Mucosa of stomach (tissue), 1 donor: ENCODE measurements at regions not wholly inside any gene's neighbourhood (a gene's known extent, or its start where the extent isn't known, plus 50 kb on each side); places are given as distances from the start of the nearest gene placed in this dataset.

Source experiments
- H3K27me3 ChIP-seq: one replicate; pipeline ENCODE4 v1.7.0; 2013; ENCODE audit warnings: mild to moderate bottlenecking, low read length; ENCODE audit not compliant: control insufficient read depth, insufficient read depth
- H3K36me3 ChIP-seq: one replicate; pipeline ENCODE4 v1.7.0; 2013; ENCODE audit warnings: low read length; ENCODE audit not compliant: control insufficient read depth, insufficient read depth
- H3K4me1 ChIP-seq: one replicate; pipeline ENCODE4 v1.7.0; 2013; ENCODE audit warnings: mild to moderate bottlenecking, low read length; ENCODE audit not compliant: control insufficient read depth, insufficient read depth
- H3K4me3 ChIP-seq: one replicate; pipeline ENCODE4 v1.7.0; 2013; ENCODE audit warnings: low read length
- H3K9ac ChIP-seq: one replicate; pipeline ENCODE4 v1.7.0; 2013; ENCODE audit warnings: mild to moderate bottlenecking, low read length, moderate library complexity
- H3K9me3 ChIP-seq: one replicate; pipeline ENCODE4 v1.7.0; 2013; ENCODE audit warnings: mild to moderate bottlenecking, low read length, moderate library complexity; ENCODE audit not compliant: control insufficient read depth
- donor health status: Pancreatic carcinoma.

DNA sequence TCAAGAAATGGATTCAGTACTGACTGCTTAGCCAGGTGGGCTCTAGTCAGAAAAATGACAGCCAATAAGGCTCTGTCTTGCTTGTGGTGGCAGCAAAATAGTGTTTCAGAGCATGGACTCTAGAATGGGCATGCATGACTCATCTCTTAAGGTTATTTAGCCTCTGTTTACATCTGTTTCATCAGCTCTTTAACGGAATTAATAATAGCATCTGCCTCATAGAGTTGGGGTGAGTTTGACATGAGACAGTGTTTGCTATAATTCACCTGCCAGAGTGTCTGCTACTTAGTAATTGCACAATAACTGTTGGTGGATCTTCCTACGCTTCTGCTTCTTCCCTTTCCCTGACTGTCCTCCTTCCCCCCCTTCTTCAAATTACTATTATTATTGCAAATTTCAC, 350.4 kb upstream of the SEMA6D start:
- H3K9ac ChIP-seq: no peak overlapping the region
- H3K27me3 ChIP-seq: no peaks in the 10 kb centered on the region
- no peaks in the 10 kb centered on the region for H3K36me3 ChIP-seq
- no peaks in the 10 kb centered on the region for H3K4me1 ChIP-seq
- H3K9me3 ChIP-seq: no peaks in the 10 kb centered on the region
- H3K4me3 ChIP-seq: no peak overlapping the region

DNA sequence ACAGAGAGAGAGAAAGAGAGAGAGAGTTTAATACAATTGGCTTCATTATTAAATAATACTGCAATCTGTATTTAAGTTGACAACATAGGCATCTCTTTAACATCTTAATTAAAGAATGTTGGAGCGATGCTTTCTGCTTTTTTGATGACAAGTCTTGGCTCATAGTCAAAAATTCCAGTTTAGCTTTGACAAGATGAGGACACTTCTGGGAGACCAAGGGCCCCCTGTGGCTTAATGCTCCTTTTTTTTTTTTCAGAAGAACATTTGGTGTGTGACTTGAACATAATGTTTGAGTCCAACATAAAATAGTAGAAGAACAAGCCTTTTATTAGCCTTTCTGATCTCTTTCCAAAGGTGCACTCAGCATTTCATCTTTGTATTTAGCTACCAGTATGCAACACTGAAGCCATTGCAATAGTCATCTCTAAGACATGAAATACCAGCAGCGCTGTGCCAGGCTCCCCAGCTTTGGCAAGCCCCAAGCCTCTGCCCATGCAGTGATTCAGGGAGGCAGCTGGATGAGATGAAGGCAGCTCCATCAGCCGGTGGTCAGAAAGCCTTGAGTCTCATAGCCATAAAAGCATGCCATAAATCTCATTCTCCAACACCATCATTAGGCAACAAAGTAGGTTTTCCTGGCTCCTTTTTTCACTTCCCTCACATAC, 349.4 kb upstream of the SEMA6D start:
- H3K9ac ChIP-seq: no peak overlapping the region
- no peaks in the 10 kb centered on the region for H3K27me3 ChIP-seq
- H3K4me3 ChIP-seq: no peak overlapping the region
- H3K36me3 ChIP-seq: no peaks in the 10 kb centered on the region
- no peaks in the 10 kb centered on the region for H3K9me3 ChIP-seq
- no peaks in the 10 kb centered on the region for H3K4me1 ChIP-seq

- no peak overlapping the region for H3K9ac ChIP-seq
- no peaks in the 10 kb centered on the region for H3K36me3 ChIP-seq
- no peaks in the 10 kb centered on the region for H3K4me1 ChIP-seq
- H3K9me3 ChIP-seq: no peaks in the 10 kb centered on the region
- H3K27me3 ChIP-seq: no peaks in the 10 kb centered on the region
- no peak overlapping the region for H3K4me3 ChIP-seq
Observed at GRCh38 chr15:47371939-47372338, 345.4 kb upstream of the SEMA6D start.

DNA sequence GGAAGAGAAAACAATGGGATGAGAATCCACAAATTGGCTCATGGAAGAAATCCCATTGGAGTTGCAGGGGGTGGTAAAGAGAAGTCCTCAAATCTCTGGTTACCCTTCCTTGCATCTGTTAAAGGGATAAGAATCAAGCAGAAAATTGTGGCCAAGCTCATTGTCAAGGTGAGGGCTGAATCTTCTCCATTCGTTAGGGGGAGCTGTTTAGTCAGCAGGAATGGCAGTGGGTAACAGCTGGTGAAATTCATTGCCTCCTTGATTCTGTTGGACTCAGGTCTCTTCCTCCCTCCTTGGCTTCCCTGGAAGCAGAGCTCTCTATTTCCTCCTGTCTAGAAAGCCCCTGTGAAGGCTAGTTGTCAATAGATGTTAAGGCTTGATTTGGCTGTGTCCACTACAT, 343.1 kb upstream of the SEMA6D start:
- Histone ChIP-seq H3K27me3 (no peaks in the 10 kb centered on the region), H3K4me3 (no peak overlapping the region), H3K36me3 (no peaks in the 10 kb centered on the region), H3K9me3 (no peaks in the 10 kb centered on the region), H3K4me1 (no peaks in the 10 kb centered on the region), H3K9ac (no peak overlapping the region)

DNA sequence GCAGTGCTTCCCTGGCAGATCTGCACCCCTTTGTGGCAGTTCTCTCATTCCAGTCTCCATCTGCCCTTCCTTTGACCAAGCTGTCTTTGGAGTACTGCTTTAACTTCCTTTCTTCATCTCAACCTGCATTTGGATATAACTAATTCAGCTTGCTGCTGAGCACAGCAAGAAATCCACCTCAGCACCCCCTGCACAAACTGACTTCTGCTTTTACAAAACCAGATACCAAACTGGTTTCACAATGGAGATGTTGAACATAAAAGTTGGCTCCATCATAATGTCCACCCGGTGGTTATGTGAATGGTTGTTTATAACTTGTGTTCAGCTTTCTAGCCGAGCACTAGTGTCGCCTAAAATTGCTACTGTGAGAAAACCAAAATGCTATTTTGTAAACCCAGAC, 341.1 kb upstream of the SEMA6D start:
- H3K4me3 ChIP-seq: no peak overlapping the region
- H3K9me3 ChIP-seq: no peaks in the 10 kb centered on the region
- no peaks in the 10 kb centered on the region for H3K27me3 ChIP-seq
- no peaks in the 10 kb centered on the region for H3K4me1 ChIP-seq
- H3K9ac ChIP-seq: no peak overlapping the region
- H3K36me3 ChIP-seq: no peaks in the 10 kb centered on the region

DNA sequence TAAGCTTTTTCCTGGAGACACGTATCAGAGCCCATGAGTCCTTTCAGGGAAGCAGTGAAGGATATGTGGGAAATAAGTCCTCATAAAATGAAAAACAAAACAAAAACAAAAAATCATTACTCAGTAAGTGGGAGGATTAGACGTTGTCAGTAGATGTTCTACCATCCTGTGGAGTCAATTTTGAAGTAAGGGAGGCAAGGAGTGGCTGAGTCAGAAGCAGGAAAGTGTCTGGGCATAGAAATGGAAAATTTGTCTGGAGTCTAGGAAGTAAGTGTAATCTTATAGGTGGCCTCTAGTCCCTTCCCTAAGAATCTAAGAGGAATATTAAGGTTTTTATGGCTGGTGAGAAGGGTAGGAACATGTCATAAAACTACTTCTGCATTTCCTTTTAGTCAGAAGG, 339.8 kb upstream of the SEMA6D start:
- Histone ChIP-seq H3K36me3 (no peaks in the 10 kb centered on the region), H3K4me1 (no peaks in the 10 kb centered on the region), H3K9ac (no peak overlapping the region), H3K4me3 (no peak overlapping the region), H3K27me3 (no peaks in the 10 kb centered on the region), H3K9me3 (no peaks in the 10 kb centered on the region)

- Histone ChIP-seq H3K27me3 (no peaks in the 10 kb centered on the region), H3K9ac (no peak overlapping the region), H3K9me3 (no peaks in the 10 kb centered on the region), H3K36me3 (no peaks in the 10 kb centered on the region), H3K4me3 (no peak overlapping the region), H3K4me1 (no peaks in the 10 kb centered on the region)
Observed at GRCh38 chr15:47378527-47378926, 338.8 kb upstream of the SEMA6D start.

GRCh38 chr15:47383102-47383501, 334.2 kb upstream of the SEMA6D start:
- Histone ChIP-seq H3K9me3 (no peaks in the 10 kb centered on the region), H3K9ac (no peak overlapping the region), H3K4me1 (no peaks in the 10 kb centered on the region), H3K36me3 (no peaks in the 10 kb centered on the region), H3K27me3 (no peaks in the 10 kb centered on the region), H3K4me3 (no peak overlapping the region)

DNA sequence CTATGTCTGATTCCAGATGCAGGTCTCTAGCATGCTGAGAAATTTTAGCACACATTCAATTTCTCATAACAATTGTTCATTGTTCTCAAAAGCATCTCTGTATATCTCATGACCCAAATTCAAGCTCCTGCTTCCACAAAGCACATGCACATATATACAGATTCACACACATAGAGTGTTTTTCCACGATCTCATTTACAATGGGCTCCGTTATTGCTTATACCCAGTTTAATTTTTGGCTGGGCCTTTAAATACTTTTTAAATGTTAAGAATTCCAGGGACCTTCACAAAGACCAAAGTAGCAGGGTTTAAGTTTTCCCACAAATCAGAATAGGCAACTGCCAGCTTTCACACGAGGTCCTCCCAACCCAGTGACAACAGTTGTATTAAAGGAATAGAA, 333.5 kb upstream of the SEMA6D start:
- Histone ChIP-seq H3K9me3 (no peaks in the 10 kb centered on the region), H3K9ac (no peak overlapping the region), H3K4me3 (no peak overlapping the region), H3K4me1 (no peaks in the 10 kb centered on the region), H3K36me3 (no peaks in the 10 kb centered on the region), H3K27me3 (no peaks in the 10 kb centered on the region)

- Histone ChIP-seq H3K27me3 (no peaks in the 10 kb centered on the region), H3K9ac (no peak overlapping the region), H3K36me3 (no peaks in the 10 kb centered on the region), H3K9me3 (no peaks in the 10 kb centered on the region), H3K4me3 (no peak overlapping the region), H3K4me1 (no peaks in the 10 kb centered on the region)
Observed at GRCh38 chr15:47384341-47384740, 333.0 kb upstream of the SEMA6D start.

DNA sequence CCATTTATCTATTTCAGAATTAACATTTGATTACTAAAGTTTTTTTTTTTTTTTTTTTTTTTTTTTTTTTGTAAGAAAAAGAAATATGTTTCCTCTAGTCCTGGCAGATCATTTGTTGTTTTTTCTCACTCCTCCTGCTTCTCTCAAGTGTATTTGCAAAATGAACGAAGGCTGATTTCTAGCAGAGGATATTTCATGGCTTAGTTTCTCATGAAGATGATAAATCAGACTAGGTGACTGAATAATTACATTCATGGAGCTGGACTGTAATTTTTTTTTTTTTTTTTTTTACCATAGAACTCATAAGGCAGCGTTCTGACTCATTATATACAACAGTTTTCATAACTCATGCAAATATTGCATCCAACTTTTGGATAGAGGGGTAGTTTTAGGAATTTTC, 332.5 kb upstream of the SEMA6D start:
- Histone ChIP-seq H3K9ac (no peak overlapping the region), H3K36me3 (no peaks in the 10 kb centered on the region), H3K4me1 (no peaks in the 10 kb centered on the region), H3K4me3 (no peak overlapping the region), H3K27me3 (no peaks in the 10 kb centered on the region), H3K9me3 (no peaks in the 10 kb centered on the region)

DNA sequence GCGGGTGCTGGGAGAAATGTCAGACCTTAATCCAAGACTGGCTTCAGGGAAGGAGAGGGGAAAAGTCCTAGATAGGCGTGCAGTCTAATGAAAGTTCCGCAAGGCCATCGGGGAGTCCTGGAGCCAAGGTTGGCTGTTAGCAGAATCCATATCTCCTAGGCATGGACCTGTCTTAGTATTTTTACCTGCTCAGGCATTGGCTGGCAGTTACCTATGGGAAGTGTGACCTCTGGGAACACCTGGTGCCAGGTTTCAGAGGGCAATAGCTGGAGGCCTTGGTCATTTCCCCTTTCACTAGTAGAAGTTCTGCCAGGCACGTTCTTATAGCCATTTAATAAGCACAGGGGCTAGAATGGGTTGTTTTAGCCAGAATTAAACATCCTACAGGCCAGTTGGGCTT, 330.8 kb upstream of the SEMA6D start:
- Histone ChIP-seq H3K9ac (no peak overlapping the region), H3K27me3 (no peaks in the 10 kb centered on the region), H3K36me3 (no peaks in the 10 kb centered on the region), H3K4me3 (no peak overlapping the region), H3K4me1 (no peaks in the 10 kb centered on the region), H3K9me3 (no peaks in the 10 kb centered on the region)

GRCh38 chr15:47388299-47388698, 329.0 kb upstream of the SEMA6D start:
- no peaks in the 10 kb centered on the region for H3K4me1 ChIP-seq
- H3K36me3 ChIP-seq: no peaks in the 10 kb centered on the region
- H3K9ac ChIP-seq: no peak overlapping the region
- H3K27me3 ChIP-seq: no peaks in the 10 kb centered on the region
- no peak overlapping the region for H3K4me3 ChIP-seq
- no peaks in the 10 kb centered on the region for H3K9me3 ChIP-seq
